GM19240 (cell line): ENCODE measurements at regions not wholly inside any gene's neighbourhood (a gene's known extent, or its start where the extent isn't known, plus 50 kb on each side); places are given as distances from the start of the nearest gene placed in this dataset.

ENCODE experiments used
- DNase-seq: peaks from one replicate; pipeline ENCODE4 v3.0.0; 2011; ENCODE audit warnings: low spot score; ENCODE audit not compliant: insufficient read length

GRCh38 chr20:2236256-2236655 is 59.5 kb upstream of the TGM3 start:
- DNase-seq: no peak

- DNase-seq: no peak
Observed at GRCh38 chr20:2237059-2237458, 58.7 kb upstream of the TGM3 start.

GRCh38 chr20:2238601-2239000 is 57.2 kb upstream of the TGM3 start:
- no peak for DNase-seq

- no peak for DNase-seq
Observed at GRCh38 chr20:2240835-2241234, 55.0 kb upstream of the TGM3 start.

- no peak for DNase-seq
Observed at GRCh38 chr20:2242678-2243077, 53.1 kb upstream of the TGM3 start.

- DNase-seq: no peak
Observed at GRCh38 chr20:2244523-2244922, 51.3 kb upstream of the TGM3 start.

- no peak for DNase-seq
Observed at GRCh38 chr20:2244993-2245392, 50.8 kb upstream of the TGM3 start.

GRCh38 chr20:2245637-2246036 is 50.2 kb upstream of the TGM3 start:
- DNase-seq: no peak
